Transverse colon (tissue), 4 donors: ENCODE measurements at regions not wholly inside any gene's neighbourhood (a gene's known extent, or its start where the extent isn't known, plus 50 kb on each side); places are given as distances from the start of the nearest gene placed in this dataset.

Source experiments
- EP300 ChIP-seq: sonication (generic); formaldehyde crosslinking; IDR thresholded peaks from one replicate; pipeline ENCODE4 v1.6.1; 2017; ENCODE audit warnings: antibody characterized with exemption, low read depth
- POLR2A ChIP-seq: fragments of 450-650 bp; IDR thresholded peaks from one replicate; pipeline ENCODE4 v1.6.1; 2016; ENCODE audit warnings: antibody characterized with exemption, mild to moderate bottlenecking, moderate library complexity
- POLR2AphosphoS5 ChIP-seq, 3 donors: sonication (generic); formaldehyde crosslinking; IDR thresholded peaks; one replicate each; pipeline ENCODE4 v1.6.1; 2016; ENCODE audit warnings: antibody characterized with exemption in 3 of 3
- TF ChIP-seq, protein P1 (sequence below), 5 experiments: fragments of 200-600 bp in 3 of 5; fragments of 450-650 bp in 2 of 5; sonication (generic) in 3 of 5; IDR thresholded peaks; 1 replicate in 2 of 5; 2 replicates in 3 of 5; pipeline ENCODE4 v1.5.1; 2016 to 2017; ENCODE audit warnings: antibody characterized with exemption in 5 of 5, inconsistent platforms in 3 of 5, mild to moderate bottlenecking in 2 of 5, moderate library complexity in 1 of 5

DNA sequence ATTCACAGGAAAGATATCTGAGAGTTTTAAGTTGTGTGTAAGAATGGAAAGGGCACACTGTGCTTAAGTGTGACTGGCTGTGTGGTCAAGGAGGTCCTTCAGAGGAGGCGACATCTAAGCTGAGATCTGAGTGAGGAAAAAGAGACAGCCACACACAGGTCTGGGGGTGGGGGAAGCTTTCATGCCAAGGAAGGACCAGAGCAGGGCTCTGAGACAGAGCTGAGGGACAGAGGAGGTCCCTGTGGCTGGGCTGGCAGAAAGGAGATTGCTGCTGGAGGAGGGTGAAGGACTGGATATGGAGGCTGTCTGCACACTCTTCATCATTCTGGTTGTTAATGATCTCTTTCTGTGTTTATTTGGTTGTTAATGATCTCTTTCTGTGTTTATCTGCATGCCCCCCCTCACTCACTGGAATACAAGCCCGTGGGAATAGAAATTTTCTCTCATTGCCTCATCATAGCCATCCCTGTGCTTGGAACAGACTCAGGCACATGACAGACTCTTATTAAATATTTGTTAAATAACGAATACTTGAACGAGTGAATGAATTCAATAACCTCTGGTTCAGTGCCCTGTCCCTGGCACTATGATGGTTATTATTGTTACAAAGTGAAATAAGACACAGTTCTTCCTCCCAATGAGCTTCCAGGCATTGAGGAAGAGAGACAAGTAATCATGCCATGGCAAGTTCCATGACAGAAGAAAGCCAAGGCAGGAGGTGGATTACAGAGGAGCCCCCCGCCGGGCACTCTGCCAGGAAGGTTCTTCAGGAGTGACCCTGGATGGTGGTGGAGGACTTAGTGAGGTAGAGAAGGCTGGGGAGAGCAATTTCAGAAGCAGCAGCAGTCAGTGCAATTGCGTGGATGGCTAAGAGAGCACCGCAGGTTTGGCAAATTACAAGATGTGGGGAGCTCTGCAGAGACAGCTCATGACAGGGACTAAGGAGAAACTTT is 399.4 kb upstream of the HS6ST1 start:
- TF ChIP-seq, protein P1, sequence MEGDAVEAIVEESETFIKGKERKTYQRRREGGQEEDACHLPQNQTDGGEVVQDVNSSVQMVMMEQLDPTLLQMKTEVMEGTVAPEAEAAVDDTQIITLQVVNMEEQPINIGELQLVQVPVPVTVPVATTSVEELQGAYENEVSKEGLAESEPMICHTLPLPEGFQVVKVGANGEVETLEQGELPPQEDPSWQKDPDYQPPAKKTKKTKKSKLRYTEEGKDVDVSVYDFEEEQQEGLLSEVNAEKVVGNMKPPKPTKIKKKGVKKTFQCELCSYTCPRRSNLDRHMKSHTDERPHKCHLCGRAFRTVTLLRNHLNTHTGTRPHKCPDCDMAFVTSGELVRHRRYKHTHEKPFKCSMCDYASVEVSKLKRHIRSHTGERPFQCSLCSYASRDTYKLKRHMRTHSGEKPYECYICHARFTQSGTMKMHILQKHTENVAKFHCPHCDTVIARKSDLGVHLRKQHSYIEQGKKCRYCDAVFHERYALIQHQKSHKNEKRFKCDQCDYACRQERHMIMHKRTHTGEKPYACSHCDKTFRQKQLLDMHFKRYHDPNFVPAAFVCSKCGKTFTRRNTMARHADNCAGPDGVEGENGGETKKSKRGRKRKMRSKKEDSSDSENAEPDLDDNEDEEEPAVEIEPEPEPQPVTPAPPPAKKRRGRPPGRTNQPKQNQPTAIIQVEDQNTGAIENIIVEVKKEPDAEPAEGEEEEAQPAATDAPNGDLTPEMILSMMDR (IDR thresholded peaks at IDR 0.05), result no peak
- TF ChIP-seq POLR2AphosphoS5 (IDR thresholded peaks at IDR 0.05) (no peak), POLR2A (no peak), EP300 (no peak)
